PFSK-1 (cell line): ENCODE measurements at regions not wholly inside any gene's neighbourhood (a gene's known extent, or its start where the extent isn't known, plus 50 kb on each side); places are given as distances from the start of the nearest gene placed in this dataset.

ENCODE experiments used
- FOXP2 ChIP-seq: optimal IDR thresholded peaks from 2 replicates; pipeline ENCODE3; 2011; ENCODE audit warnings: borderline replicate concordance, control low read depth, inconsistent platforms; ENCODE audit not compliant: insufficient read depth; ENCODE audit errors: extremely low read length, extremely low read depth
- POLR2AphosphoS5 ChIP-seq: IDR thresholded peaks from 2 replicates; pipeline ENCODE4 v1.6.1; 2012; ENCODE audit warnings: low read depth, mild to moderate bottlenecking, control low read depth, low read length, moderate library complexity
- REST ChIP-seq, 2 experiments: IDR thresholded peaks; 2 replicates each; pipeline versions ENCODE4 v1.6.1 to v1.8.0; 2011 to 2012; ENCODE audit warnings: low read depth in 2 of 2, low read length in 2 of 2, control low read depth in 1 of 2, inconsistent platforms in 1 of 2, mild to moderate bottlenecking in 1 of 2, moderate library complexity in 1 of 2; ENCODE audit not compliant: insufficient read depth in 1 of 2
- SIN3A ChIP-seq: IDR thresholded peaks from 2 replicates; pipeline ENCODE4 v1.6.1; 2012; ENCODE audit warnings: mild to moderate bottlenecking, low read length, moderate library complexity, borderline replicate concordance; ENCODE audit not compliant: insufficient read depth
- TAF1 ChIP-seq: IDR thresholded peaks from 2 replicates; pipeline ENCODE4 v1.6.1; 2012; ENCODE audit warnings: low read length, control low read depth, borderline replicate concordance; ENCODE audit not compliant: insufficient read depth

GRCh38 chr20:39603219-39603618 is 641.1 kb downstream of the DHX35 start:
- TF ChIP-seq FOXP2 = no peak

- TF ChIP-seq FOXP2 (no peak), REST (IDR thresholded peaks at IDR 0.05; ENCODE audit: insufficient read depth in 1 of 2, low read depth in 2 of 2, low read length in 2 of 2) (no peak), TAF1 (no peak), POLR2AphosphoS5 (no peak), SIN3A (no peak)
These were observed 640.5 kb downstream of the DHX35 start for GRCh38 chr20:39602649-39603048.

GRCh38 chr20:39600871-39601270 is 638.7 kb downstream of the DHX35 start:
- no peak for TF ChIP-seq SIN3A
- no peak for TF ChIP-seq TAF1
- TF ChIP-seq POLR2AphosphoS5 = no peak
- TF ChIP-seq FOXP2 = no peak
- no peak for TF ChIP-seq REST (IDR thresholded peaks at IDR 0.05; ENCODE audit: insufficient read depth in 1 of 2, low read depth in 2 of 2, low read length in 2 of 2)

- TF ChIP-seq POLR2AphosphoS5 = no peak
- TF ChIP-seq REST (IDR thresholded peaks at IDR 0.05; ENCODE audit: insufficient read depth in 1 of 2, low read depth in 2 of 2, low read length in 2 of 2) = no peak
- TF ChIP-seq SIN3A = no peak
- TF ChIP-seq FOXP2 = no peak
- no peak for TF ChIP-seq TAF1
These were observed 638.0 kb downstream of the DHX35 start for GRCh38 chr20:39600156-39600555.

- TF ChIP-seq FOXP2 (no peak), REST (IDR thresholded peaks at IDR 0.05; ENCODE audit: insufficient read depth in 1 of 2, low read depth in 2 of 2, low read length in 2 of 2) (no peak), SIN3A (no peak), POLR2AphosphoS5 (no peak), TAF1 (no peak)
These were observed 634.4 kb downstream of the DHX35 start for GRCh38 chr20:39596554-39596953.

GRCh38 chr20:39592371-39592770 is 630.2 kb downstream of the DHX35 start:
- no peak for TF ChIP-seq FOXP2
- TF ChIP-seq POLR2AphosphoS5 = no peak
- TF ChIP-seq TAF1 = no peak
- no peak for TF ChIP-seq REST (IDR thresholded peaks at IDR 0.05; ENCODE audit: insufficient read depth in 1 of 2, low read depth in 2 of 2, low read length in 2 of 2)
- TF ChIP-seq SIN3A = no peak
